Astrocyte (in vitro differentiated cells and primary cell): ENCODE measurements at regions not wholly inside any gene's neighbourhood (a gene's known extent, or its start where the extent isn't known, plus 50 kb on each side); places are given as distances from the start of the nearest gene placed in this dataset.

ENCODE experiments used
- DNase-seq: peaks from one replicate; pipeline ENCODE4 v3.0.0-alpha.2; 2010; ENCODE audit warnings: low read depth
- FAIRE-seq: peaks from 2 replicates; lab custom pipeline; 2011; peaks lifted over from hg19 to GRCh38; lab: Jason Lieb, UNC
- H2AFZ ChIP-seq: 2 replicates; pipeline ENCODE4 v1.6.0; 2012; ENCODE audit warnings: low read depth, low read length, inconsistent platforms
- H3K27ac ChIP-seq: 2 replicates; pipeline ENCODE4 v1.5.1; 2011; ENCODE audit warnings: low read depth, low read length, inconsistent platforms
- H3K27me3 ChIP-seq: 2 replicates; pipeline ENCODE4 v1.6.0; 2011; ENCODE audit warnings: low read length, inconsistent platforms; ENCODE audit not compliant: insufficient read depth
- H3K36me3 ChIP-seq: 2 replicates; pipeline ENCODE4 v1.5.1; 2011; ENCODE audit warnings: low read length, inconsistent platforms; ENCODE audit not compliant: insufficient read depth
- H3K4me1 ChIP-seq: 2 replicates; pipeline ENCODE4 v1.5.1; 2011; ENCODE audit warnings: low read length, inconsistent platforms; ENCODE audit not compliant: insufficient read depth
- H3K4me2 ChIP-seq: 2 replicates; pipeline ENCODE4 v1.6.0; 2012; ENCODE audit warnings: low read length, inconsistent platforms
- H3K4me3 ChIP-seq: 2 replicates; pipeline ENCODE4 v1.5.1; 2011; ENCODE audit warnings: low read depth, mild to moderate bottlenecking, low read length, inconsistent platforms; ENCODE audit not compliant: insufficient read depth
- H3K79me2 ChIP-seq: 2 replicates; pipeline ENCODE4 v1.6.0; 2012; ENCODE audit warnings: mild to moderate bottlenecking, low read length, inconsistent platforms; ENCODE audit not compliant: insufficient read depth
- H3K9ac ChIP-seq: 2 replicates; pipeline ENCODE4 v1.6.0; 2012; ENCODE audit warnings: mild to moderate bottlenecking, low read length, inconsistent platforms
- H3K9me3 ChIP-seq: 2 replicates; pipeline ENCODE4 v1.5.1; 2012; ENCODE audit warnings: low read depth, mild to moderate bottlenecking, low read length, inconsistent platforms; ENCODE audit not compliant: insufficient read depth
- H4K20me1 ChIP-seq: 2 replicates; pipeline ENCODE4 v1.6.0; 2012; ENCODE audit warnings: low read length, inconsistent platforms; ENCODE audit not compliant: insufficient read depth
- H3K27ac Mint-ChIP-seq: one replicate; pipeline ENCODE4 v1.8.0; 2021; ENCODE audit warnings: mild to moderate bottlenecking, mixed read lengths; ENCODE audit not compliant: unreplicated experiment
- H3K27me3 Mint-ChIP-seq: one replicate; pipeline ENCODE4 v1.8.0; 2021; ENCODE audit warnings: low read depth, mixed read lengths; ENCODE audit not compliant: unreplicated experiment
- H3K36me3 Mint-ChIP-seq: one replicate; pipeline ENCODE4 v1.8.0; 2021; ENCODE audit warnings: low read depth, mixed read lengths; ENCODE audit not compliant: unreplicated experiment
- H3K4me1 Mint-ChIP-seq: one replicate; pipeline ENCODE4 v1.8.0; 2021; ENCODE audit warnings: low read depth, mixed read lengths; ENCODE audit not compliant: unreplicated experiment
- H3K4me3 Mint-ChIP-seq: one replicate; pipeline ENCODE4 v1.8.0; 2021; ENCODE audit warnings: mild to moderate bottlenecking, moderate library complexity, mixed read lengths; ENCODE audit not compliant: unreplicated experiment
- H3K9me3 Mint-ChIP-seq: one replicate; pipeline ENCODE4 v1.8.0; 2021; ENCODE audit warnings: mild to moderate bottlenecking, mixed read lengths; ENCODE audit not compliant: unreplicated experiment
- CTCF ChIP-seq: IDR thresholded peaks from 2 replicates; pipeline ENCODE4 v1.5.1; 2011; ENCODE audit warnings: low read depth, mild to moderate bottlenecking, inconsistent platforms, low read length, moderate library complexity; ENCODE audit not compliant: insufficient read depth
- EZH2 ChIP-seq: IDR thresholded peaks from 2 replicates; pipeline ENCODE4 v1.6.1; 2012; ENCODE audit warnings: mild to moderate bottlenecking, low read length, inconsistent platforms; ENCODE audit not compliant: insufficient read depth

GRCh38 chr18:51340332-51340731 lies 142.9 kb upstream of the MEX3C start:
- Mint-ChIP-seq H3K4me1 (peaks cover 27% of the 10 kb centered on the region), H3K27me3 (peaks cover under 1% of the 10 kb centered on the region), H3K4me3 (no peak overlapping the region), H3K36me3 (no peaks in the 10 kb centered on the region), H3K27ac (no peak overlapping the region), H3K9me3 (no peaks in the 10 kb centered on the region)
- H4K20me1 ChIP-seq = no peaks in the 10 kb centered on the region
- no peak overlapping the region for H3K4me3 ChIP-seq
- H3K9me3 ChIP-seq = no peaks in the 10 kb centered on the region
- FAIRE-seq (no peak), DNase-seq (no peak)
- H3K4me1 ChIP-seq = peaks cover 11% of the 10 kb centered on the region
- no peak overlapping the region for H3K4me2 ChIP-seq
- peaks cover 7% of the 10 kb centered on the region for H3K27me3 ChIP-seq
- H3K79me2 ChIP-seq = no peaks in the 10 kb centered on the region
- no peak overlapping the region for H3K27ac ChIP-seq
- TF ChIP-seq EZH2 (no peak), CTCF (no peak)
- no peak overlapping the region for H2AFZ ChIP-seq
- H3K9ac ChIP-seq = no peak overlapping the region
- no peaks in the 10 kb centered on the region for H3K36me3 ChIP-seq

GRCh38 chr18:51342815-51343214 lies 145.3 kb upstream of the MEX3C start:
- H4K20me1 ChIP-seq = no peaks in the 10 kb centered on the region
- TF ChIP-seq CTCF = no peak
- TF ChIP-seq EZH2 = no peak
- no peak overlapping the region for H3K9ac ChIP-seq
- Mint-ChIP-seq H3K27ac (no peak overlapping the region), H3K9me3 (no peaks in the 10 kb centered on the region), H3K27me3 (peaks cover 11% of the 10 kb centered on the region), H3K4me3 (no peak overlapping the region), H3K4me1 (peaks cover 18% of the 10 kb centered on the region), H3K36me3 (no peaks in the 10 kb centered on the region)
- H3K4me3 ChIP-seq = no peak overlapping the region
- FAIRE-seq (no peak), DNase-seq (peak; percentile 58)
- H3K27me3 ChIP-seq = peaks cover 14% of the 10 kb centered on the region
- H3K9me3 ChIP-seq = no peaks in the 10 kb centered on the region
- no peak overlapping the region for H2AFZ ChIP-seq
- peak overlapping the region; percentile 34 for H3K4me2 ChIP-seq
- H3K27ac ChIP-seq = no peak overlapping the region
- no peaks in the 10 kb centered on the region for H3K79me2 ChIP-seq
- no peaks in the 10 kb centered on the region for H3K36me3 ChIP-seq
- peaks cover 7% of the 10 kb centered on the region for H3K4me1 ChIP-seq

GRCh38 chr18:51345848-51346391 lies 148.4 kb upstream of the MEX3C start:
- no peak overlapping the region for H3K4me3 Mint-ChIP-seq
- no peak overlapping the region for H3K4me3 ChIP-seq
- no peak overlapping the region for H3K27ac ChIP-seq
- H3K4me1 ChIP-seq = peaks cover 6% of the 10 kb centered on the region
- no peaks in the 10 kb centered on the region for H3K36me3 ChIP-seq
- H3K9ac ChIP-seq = no peak overlapping the region
- peaks cover 21% of the 10 kb centered on the region for H3K27me3 ChIP-seq
- peaks cover 3% of the 10 kb centered on the region for H3K4me1 Mint-ChIP-seq
- no peak for DNase-seq
- no peaks in the 10 kb centered on the region for H3K79me2 ChIP-seq
- TF ChIP-seq EZH2 = no peak
- TF ChIP-seq CTCF = no peak
- H3K27ac Mint-ChIP-seq = no peak overlapping the region
- no peaks in the 10 kb centered on the region for H3K36me3 Mint-ChIP-seq
- H3K9me3 ChIP-seq = no peaks in the 10 kb centered on the region
- H2AFZ ChIP-seq = no peak overlapping the region
- H4K20me1 ChIP-seq = no peaks in the 10 kb centered on the region
- H3K9me3 Mint-ChIP-seq = no peaks in the 10 kb centered on the region
- no peak for FAIRE-seq
- no peak overlapping the region for H3K4me2 ChIP-seq
- H3K27me3 Mint-ChIP-seq = peaks cover 22% of the 10 kb centered on the region
